Lung (tissue), 9 donors: ENCODE measurements at regions not wholly inside any gene's neighbourhood (a gene's known extent, or its start where the extent isn't known, plus 50 kb on each side); places are given as distances from the start of the nearest gene placed in this dataset.
"Not testable (repeated sequence)": the region's sequence is repeated elsewhere in the genome, so short reads cannot be mapped to it uniquely, and the experiment has no call there.

Experiments
- ATAC-seq: fragments of 200-7000 bp; cut with Tn5 transposase; one replicate; pipeline ENCODE4 v1.9.1; 2020; ENCODE audit warnings: moderate number of reproducible peaks; ENCODE audit not compliant: insufficient read depth, low FRiP score
- DNase-seq, 3 donors: peaks; one replicate each; pipeline ENCODE4 v3.0.0-alpha.2; 2013 to 2017
- H3K27ac ChIP-seq, 2 donors: one replicate each; pipeline ENCODE4 v1.5.1; 2013; ENCODE audit warnings: mild to moderate bottlenecking in 2 of 2, moderate library complexity in 2 of 2, control low read depth in 1 of 2, inconsistent platforms in 1 of 2, low read depth in 1 of 2, low read length in 1 of 2
- H3K27me3 ChIP-seq, 3 donors: one replicate each; pipeline ENCODE4 v1.5.1; 2013; ENCODE audit warnings: low read length in 2 of 3; ENCODE audit not compliant: control insufficient read depth in 3 of 3, insufficient read depth in 3 of 3
- H3K36me3 ChIP-seq, 4 donors: one replicate each; pipeline ENCODE4 v1.5.1; 2013; ENCODE audit warnings: low read length in 4 of 4, mild to moderate bottlenecking in 1 of 4, moderate library complexity in 1 of 4; ENCODE audit not compliant: control insufficient read depth in 4 of 4, insufficient read depth in 4 of 4
- H3K4me1 ChIP-seq, 5 donors: one replicate each; pipeline ENCODE4 v1.5.1; 2013; ENCODE audit warnings: low read length in 5 of 5, mild to moderate bottlenecking in 2 of 5, moderate library complexity in 1 of 5; ENCODE audit not compliant: control insufficient read depth in 5 of 5, insufficient read depth in 5 of 5
- H3K4me3 ChIP-seq: one replicate; pipeline ENCODE4 v1.5.1; 2013; ENCODE audit warnings: mild to moderate bottlenecking, control low read depth, moderate library complexity
- H3K9ac ChIP-seq, 2 donors: one replicate each; pipeline ENCODE4 v1.5.1; 2013; ENCODE audit warnings: low read length in 2 of 2, control low read depth in 1 of 2; ENCODE audit not compliant: insufficient read depth in 1 of 2
- H3K9me3 ChIP-seq, 4 donors: one replicate each; pipeline ENCODE4 v1.5.1; 2013; ENCODE audit warnings: low read length in 3 of 4, mild to moderate bottlenecking in 1 of 4, moderate library complexity in 1 of 4; ENCODE audit not compliant: control insufficient read depth in 4 of 4, insufficient read depth in 3 of 4
- WGBS, 2 donors: extraction: QIAGEN DNeasy Blood & Tissue Kit; methylation state at CpG; one replicate each; pipeline ENCODE4 v1.1.7; 2013; 5-methylcytosine and 5-hydroxymethylcytosine counted together
- donor health status: Bipolar disorder and iron deficiency.
- donor health status: healthy.
- donor health status: DM: yes; HTN: yes; CAD: no.

DNA sequence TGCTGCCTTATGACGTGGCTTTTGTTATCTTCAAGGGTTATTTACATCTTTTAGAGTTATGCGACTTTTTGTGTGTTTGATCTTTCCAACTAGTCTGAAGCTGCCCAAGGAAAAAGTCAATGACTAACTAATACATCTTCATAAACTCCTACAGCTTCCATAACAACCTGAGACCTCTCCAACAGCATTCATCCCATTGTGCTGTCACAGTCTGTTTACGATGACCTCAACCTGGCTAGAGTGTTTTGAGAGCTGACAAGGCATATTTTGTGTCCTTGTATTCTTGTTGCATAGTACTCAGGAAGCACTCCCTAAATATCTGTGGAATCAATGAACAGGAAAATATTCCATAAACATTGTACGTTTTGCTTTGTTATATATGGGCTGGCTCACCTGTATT is 100.2 kb upstream of the NBPF26 start:
- ATAC-seq, H3K4me1 ChIP-seq, H3K9ac ChIP-seq, H3K27me3 ChIP-seq, H3K36me3 ChIP-seq, H3K9me3 ChIP-seq, H3K4me3 ChIP-seq, H3K27ac ChIP-seq, DNase-seq: not testable (repeated sequence)
- WGBS, 2 donors, result no CpG with 5 or more reads among the region's 4 CpGs

DNA sequence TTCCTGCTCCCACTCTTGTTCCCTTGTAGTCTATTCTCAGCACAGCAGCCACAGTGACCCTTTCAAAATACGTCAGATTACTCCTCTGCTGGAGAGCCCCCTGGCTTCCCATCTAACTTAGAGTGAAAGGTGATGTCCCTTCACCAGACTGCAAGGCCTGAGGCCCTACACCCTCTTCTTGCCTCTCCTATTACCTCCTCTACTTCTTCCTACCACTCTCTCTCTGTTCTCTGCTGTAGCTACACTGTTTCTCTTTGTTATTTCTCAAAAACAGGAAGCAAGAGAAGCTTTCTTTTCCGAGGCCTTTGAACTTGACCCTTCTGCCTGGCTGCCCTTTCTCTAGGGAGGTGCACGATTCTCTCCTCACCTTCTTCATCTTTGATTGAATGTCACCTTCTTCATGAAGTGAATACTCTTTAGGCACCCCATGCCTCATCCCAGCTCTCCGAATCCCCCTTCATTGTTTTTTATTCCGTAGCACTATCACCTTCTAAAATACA is 99.1 kb upstream of the NBPF26 start:
- H3K9me3 ChIP-seq, H3K4me3 ChIP-seq, H3K27me3 ChIP-seq, H3K9ac ChIP-seq, ATAC-seq, H3K36me3 ChIP-seq, H3K4me1 ChIP-seq, H3K27ac ChIP-seq: not testable (repeated sequence)
- 50 to 55% methylated on average over 2 to 4 of the region's 5 CpGs for WGBS, 2 donors
- peak in 1 of 3 donors; percentile 0 for DNase-seq

DNA sequence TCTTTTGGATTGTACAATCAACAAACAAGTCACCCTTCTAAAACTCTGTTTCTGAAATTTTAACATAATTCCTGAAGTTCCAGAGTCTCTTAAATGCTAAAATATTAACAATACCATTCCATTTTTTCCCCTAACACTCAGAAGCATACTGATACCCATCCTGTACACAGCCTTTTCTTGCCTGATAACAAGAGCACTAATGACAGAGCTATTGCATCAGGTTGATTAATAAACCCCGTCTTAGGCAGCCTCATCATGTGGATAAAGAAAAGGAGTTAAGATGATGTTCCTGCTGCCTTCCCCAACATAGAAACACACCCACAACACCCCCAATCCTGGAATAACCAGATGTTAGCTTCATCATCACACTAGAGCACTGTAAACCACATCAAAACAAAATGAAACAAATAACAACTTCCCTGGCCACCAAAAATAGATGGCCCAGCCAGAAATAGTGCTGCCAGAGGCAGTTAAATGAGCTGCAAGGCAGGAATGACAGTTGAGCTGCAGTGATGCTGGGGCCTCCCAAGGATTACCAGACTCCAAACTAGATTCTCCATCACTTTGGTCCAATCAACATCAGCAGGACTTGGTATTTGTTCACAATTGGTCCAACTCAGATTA is 93.8 kb upstream of the NBPF26 start:
- WGBS, 2 donors, result no CpG with 5 or more reads among the region's 1 CpG
- not testable (repeated sequence) for DNase-seq, H3K36me3 ChIP-seq, H3K4me3 ChIP-seq, H3K4me1 ChIP-seq, H3K27ac ChIP-seq, ATAC-seq, H3K9me3 ChIP-seq, H3K9ac ChIP-seq, H3K27me3 ChIP-seq

DNA sequence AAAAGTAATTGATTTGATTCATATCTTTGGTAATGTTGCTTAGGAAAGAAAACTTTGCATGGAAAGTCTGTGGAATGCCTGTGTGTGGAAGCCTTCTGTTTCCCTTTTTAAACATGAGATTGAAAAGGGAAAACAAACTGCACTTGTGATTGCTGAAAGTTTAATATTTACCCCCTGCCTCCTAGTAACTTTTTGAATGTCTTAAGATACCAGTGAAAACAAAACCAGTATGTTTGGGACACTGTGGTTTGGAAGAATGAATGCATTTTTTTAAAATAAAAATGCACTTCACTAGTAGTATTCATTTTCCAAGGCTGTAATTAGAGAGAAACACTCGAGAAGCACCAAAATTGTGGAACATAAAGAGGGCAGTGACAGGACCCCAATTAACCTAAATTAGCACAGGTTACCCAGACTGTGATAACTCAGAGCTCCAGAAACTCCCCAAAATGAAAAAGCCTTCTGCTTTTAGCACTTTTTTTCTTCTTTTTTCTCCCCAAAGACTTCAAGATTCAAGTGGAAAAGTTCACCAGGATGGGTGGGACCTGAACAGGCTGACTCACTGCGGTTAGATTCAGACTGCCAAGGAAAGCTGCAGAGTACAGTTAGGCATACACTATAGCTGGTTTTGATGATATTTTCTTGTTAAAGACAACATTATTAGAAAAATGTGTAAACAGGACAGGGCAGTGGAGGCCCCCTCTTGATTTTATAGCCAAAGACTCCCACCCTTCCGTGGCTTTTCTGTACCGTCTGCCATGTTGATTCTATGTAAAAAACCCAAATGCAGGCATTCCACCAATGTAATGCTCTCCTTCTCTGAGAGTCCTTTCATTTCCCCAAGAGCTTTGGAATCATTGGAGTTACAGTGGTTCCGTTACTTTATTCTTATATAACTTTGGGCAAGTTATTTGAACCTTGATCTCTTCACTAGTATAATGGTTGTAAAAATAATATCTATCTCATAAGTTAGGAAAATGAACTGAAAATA is 88.6 kb upstream of the NBPF26 start:
- not testable (repeated sequence) for H3K27ac ChIP-seq, H3K4me1 ChIP-seq, H3K9ac ChIP-seq, DNase-seq, H3K27me3 ChIP-seq, H3K36me3 ChIP-seq, ATAC-seq, H3K9me3 ChIP-seq, H3K4me3 ChIP-seq
- no CpG with 5 or more reads among the region's 5 CpGs for WGBS, 2 donors

DNA sequence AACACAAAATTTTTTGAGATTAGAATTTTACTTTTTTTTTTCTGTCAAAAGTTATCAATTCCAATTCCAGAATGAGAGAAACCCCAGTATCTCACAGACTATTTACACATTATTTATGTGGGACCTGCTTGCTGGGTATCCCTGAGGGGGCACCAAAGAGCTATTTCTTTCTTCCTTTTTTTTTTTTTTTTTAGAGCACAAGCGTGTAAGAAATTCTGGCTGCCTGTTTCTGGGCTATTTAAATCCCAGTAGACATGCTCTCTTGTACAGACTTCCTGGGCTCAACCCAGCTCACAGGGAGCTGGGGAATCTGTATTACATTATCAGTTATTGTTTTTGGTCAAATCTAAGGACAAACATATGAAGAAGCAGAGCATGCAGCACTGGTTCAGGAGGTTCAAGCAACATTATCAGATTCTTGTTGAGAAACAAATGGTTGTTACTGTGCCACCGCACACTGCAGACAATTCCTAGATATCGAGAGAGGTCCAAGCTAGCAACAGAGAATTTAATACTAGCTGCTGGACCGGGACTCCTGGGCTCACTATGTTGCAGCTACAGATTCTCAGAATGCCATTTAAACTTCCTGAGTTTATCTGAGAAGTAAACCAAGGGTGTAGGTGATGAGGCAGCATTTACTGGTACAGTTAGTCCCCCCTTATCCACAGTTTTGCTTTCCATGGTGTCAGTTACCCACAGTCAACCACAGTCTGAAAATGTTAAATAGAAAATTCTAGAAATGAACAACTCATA is 83.3 kb upstream of the NBPF26 start:
- H3K4me3 ChIP-seq, DNase-seq, H3K4me1 ChIP-seq, H3K36me3 ChIP-seq, H3K27ac ChIP-seq, H3K9ac ChIP-seq, ATAC-seq, H3K27me3 ChIP-seq, H3K9me3 ChIP-seq: not testable (repeated sequence)
- no CpG with 5 or more reads among the region's 4 CpGs for WGBS, 2 donors

DNA sequence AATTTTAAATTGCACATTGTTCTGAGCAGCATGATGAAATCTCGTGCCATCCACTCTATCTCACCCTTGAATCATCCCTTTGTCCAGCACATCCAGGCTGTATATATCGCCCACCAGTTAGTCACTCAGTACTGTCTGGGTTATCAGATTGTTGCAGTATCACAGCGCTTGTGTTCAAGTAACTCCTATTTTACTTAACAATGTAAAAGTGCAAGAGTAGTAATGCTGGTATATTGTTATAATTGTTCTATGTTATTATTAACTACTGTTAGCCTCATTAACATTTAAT is 82.8 kb upstream of the NBPF26 start:
- not testable (repeated sequence) for ATAC-seq, H3K9ac ChIP-seq, H3K4me1 ChIP-seq, H3K36me3 ChIP-seq, DNase-seq, H3K4me3 ChIP-seq, H3K9me3 ChIP-seq, H3K27ac ChIP-seq, H3K27me3 ChIP-seq
- no CpG with 5 or more reads among the region's 3 CpGs for WGBS, 2 donors

DNA sequence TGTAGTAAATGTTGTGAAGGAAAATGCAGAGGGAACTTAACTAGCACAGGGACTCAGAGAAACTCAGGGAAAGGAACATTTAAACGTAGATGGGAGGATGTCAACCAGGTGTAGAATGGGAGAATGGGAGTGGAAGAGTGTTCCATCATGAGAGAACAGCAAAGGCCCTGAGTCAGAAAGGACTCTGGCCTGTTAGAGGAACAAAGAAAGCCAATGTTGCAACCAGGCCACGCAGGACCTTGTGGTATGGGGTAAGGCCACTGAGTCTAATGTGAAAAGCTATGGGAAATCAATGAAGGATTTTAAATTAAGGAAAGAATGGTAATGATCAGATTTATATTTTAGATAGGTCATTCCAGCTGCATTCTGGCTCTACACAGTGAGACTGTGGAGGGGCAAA is 76.6 kb upstream of the NBPF26 start:
- H3K4me1 ChIP-seq, H3K36me3 ChIP-seq, H3K9me3 ChIP-seq, H3K9ac ChIP-seq, DNase-seq, H3K4me3 ChIP-seq, H3K27me3 ChIP-seq, H3K27ac ChIP-seq, ATAC-seq: not testable (repeated sequence)
- WGBS, 2 donors, result no CpG with 5 or more reads among the region's 2 CpGs
